SK-N-SH (cell line): ENCODE measurements at regions not wholly inside any gene's neighbourhood (a gene's known extent, or its start where the extent isn't known, plus 50 kb on each side); places are given as distances from the start of the nearest gene placed in this dataset.

Experiments used
- CTCF ChIA-PET: fragments of 300-600, 350-600 bp; formaldehyde crosslinking; extraction: SDS; loops from one replicate; lab custom pipeline; 2021; lab: Yijun Ruan, JAX
- POLR2A ChIA-PET: fragments of 350-600 bp; sonication (Branson Sonifier 250); formaldehyde crosslinking; extraction: SDS; loops from one replicate; lab custom pipeline; 2020; ENCODE audit warnings: antibody characterized with exemption, inconsistent platforms; lab: Yijun Ruan, JAX
- DNase-seq: peaks from one replicate; pipeline ENCODE4 v3.0.0; 2012
- H2AFZ ChIP-seq: fragments of 200-600 bp; sonication (generic); 2 replicates; pipeline ENCODE4 v1.8.1; 2016; ENCODE audit warnings: antibody characterized with exemption, mild to moderate bottlenecking, low read depth
- H3F3A ChIP-seq: fragments of 200-600 bp; sonication (generic); replicated peaks from 2 replicates; pipeline ENCODE3; 2016; ENCODE audit warnings: antibody characterized with exemption, mild to moderate bottlenecking; ENCODE audit not compliant: insufficient read depth
- H3K27ac ChIP-seq, 2 experiments: fragments of 200-500 bp in 1 of 2; fragments of 200-600 bp in 1 of 2; sonication (Bioruptor generic) in 1 of 2; sonication (generic), shearing (Covaris generic) in 1 of 2; 2 replicates each; pipeline versions ENCODE4 v1.5.1 to v1.6.1; 2014 to 2016; ENCODE audit warnings: low read depth in 2 of 2, inconsistent platforms in 1 of 2, low read length in 1 of 2, mild to moderate bottlenecking in 1 of 2, mixed read lengths in 1 of 2
- H3K27me3 ChIP-seq: fragments of 200-600 bp; sonication (generic), shearing (Covaris generic); 2 replicates; pipeline ENCODE4 v1.6.1; 2016; ENCODE audit warnings: mixed run types; ENCODE audit not compliant: insufficient read depth
- H3K36me3 ChIP-seq, 2 experiments: fragments of 200-500 bp in 1 of 2; fragments of 200-600 bp in 1 of 2; sonication (Bioruptor generic) in 1 of 2; sonication (generic) in 1 of 2; replicated peaks in 1 of 2; 2 replicates each; pipeline versions ENCODE3 to v1.5.1; 2014 to 2016; ENCODE audit warnings: low read length in 1 of 2, mild to moderate bottlenecking in 1 of 2; ENCODE audit not compliant: insufficient read depth in 2 of 2, control insufficient read depth in 1 of 2
- H3K4me1 ChIP-seq, 2 experiments: fragments of 200-500 bp in 1 of 2; fragments of 200-600 bp in 1 of 2; sonication (Bioruptor generic) in 1 of 2; sonication (generic), shearing (Covaris generic) in 1 of 2; 2 replicates each; pipeline versions ENCODE4 v1.5.1 to v1.6.1; 2014 to 2016; ENCODE audit warnings: low read depth in 1 of 2, low read length in 1 of 2, mixed run types in 1 of 2; ENCODE audit not compliant: insufficient read depth in 2 of 2, control insufficient read depth in 1 of 2
- H3K4me2 ChIP-seq: fragments of 200-600 bp; sonication (generic), shearing (Covaris generic); 2 replicates; pipeline ENCODE4 v1.6.1; 2017; ENCODE audit warnings: mixed run types
- H3K4me3 ChIP-seq, 2 experiments: fragments of 200-500 bp in 1 of 2; fragments of 200-600 bp in 1 of 2; sonication (Bioruptor generic) in 1 of 2; sonication (generic), shearing (Covaris generic) in 1 of 2; 2 replicates each; pipeline versions ENCODE4 v1.5.1 to v1.8.1; 2014 to 2016; ENCODE audit warnings: low read depth in 2 of 2, inconsistent platforms in 1 of 2, low read length in 1 of 2, mild to moderate bottlenecking in 1 of 2, mixed read lengths in 1 of 2, moderate library complexity in 1 of 2
- H3K79me2 ChIP-seq: fragments of 200-600 bp; sonication (generic); 2 replicates; pipeline ENCODE4 v1.8.1; 2017; ENCODE audit warnings: mild to moderate bottlenecking; ENCODE audit not compliant: insufficient read depth
- H3K9ac ChIP-seq: fragments of 200-600 bp; sonication (generic); 2 replicates; pipeline ENCODE4 v1.6.1; 2017; ENCODE audit warnings: mixed run types
- H3K9me2 ChIP-seq: fragments of 200-600 bp; sonication (generic); 2 replicates; pipeline ENCODE4 v1.6.1; 2017; ENCODE audit warnings: mixed run types
- H3K9me3 ChIP-seq: fragments of 200-600 bp; sonication (generic); 2 replicates; pipeline ENCODE4 v1.6.1; 2017; ENCODE audit warnings: mixed run types, mild to moderate bottlenecking, moderate library complexity
- H4K20me1 ChIP-seq: fragments of 200-600 bp; sonication (generic); 2 replicates; pipeline ENCODE4 v1.6.1; 2017; ENCODE audit warnings: mild to moderate bottlenecking, mixed run types; ENCODE audit not compliant: insufficient read depth
- EP300 ChIP-seq, 2 experiments: IDR thresholded peaks; 2 replicates each; pipeline versions ENCODE4 v1.4.0 to v1.6.1; 2012; ENCODE audit warnings: borderline replicate concordance in 1 of 2, low read depth in 1 of 2, low read length in 1 of 2
- EZH2phosphoT487 ChIP-seq: fragments of 200-600 bp; sonication (generic); IDR thresholded peaks from 2 replicates; pipeline ENCODE4 v1.6.1; 2017; ENCODE audit warnings: low read depth, mixed run types, mild to moderate bottlenecking, antibody characterized with exemption, moderate library complexity, borderline replicate concordance
- FOXJ3 ChIP-seq: sonication (generic); formaldehyde crosslinking; IDR thresholded peaks from 2 replicates; pipeline ENCODE4 v1.5.1; 2020; ENCODE audit warnings: mild to moderate bottlenecking, missing genetic modification reagents
- FOXM1 ChIP-seq: IDR thresholded peaks from 2 replicates; pipeline ENCODE4 v1.4.0; 2012; ENCODE audit warnings: low read depth, mild to moderate bottlenecking
- GATA2 ChIP-seq: sonication (generic); formaldehyde crosslinking; IDR thresholded peaks from 2 replicates; pipeline ENCODE4 v1.5.0; 2020; ENCODE audit warnings: mild to moderate bottlenecking, missing genetic modification reagents
- JUND ChIP-seq: IDR thresholded peaks from 2 replicates; pipeline ENCODE4 v1.4.0; 2012
- MEF2A ChIP-seq: IDR thresholded peaks from 2 replicates; pipeline ENCODE4 v1.4.0; 2012; ENCODE audit warnings: low read depth, borderline replicate concordance
- MXI1 ChIP-seq: IDR thresholded peaks from 2 replicates; pipeline ENCODE4 v1.6.1; 2012; ENCODE audit warnings: mild to moderate bottlenecking, low read depth, low read length, improper control_type of control experiment
- NFIC ChIP-seq: IDR thresholded peaks from 2 replicates; pipeline ENCODE4 v1.4.0; 2012; ENCODE audit warnings: borderline replicate concordance
- NRF1 ChIP-seq: IDR thresholded peaks from 2 replicates; pipeline ENCODE4 v1.6.1; 2012; ENCODE audit warnings: low read depth, mild to moderate bottlenecking, low read length
- RXRA ChIP-seq: IDR thresholded peaks from 2 replicates; pipeline ENCODE4 v1.4.0; 2012; ENCODE audit warnings: low read depth, mild to moderate bottlenecking, borderline replicate concordance
- SIN3A ChIP-seq: IDR thresholded peaks from 2 replicates; pipeline ENCODE4 v1.6.1; 2012; ENCODE audit warnings: low read depth, mild to moderate bottlenecking, low read length, moderate library complexity, borderline replicate concordance
- SMC3 ChIP-seq: IDR thresholded peaks from 2 replicates; pipeline ENCODE4 v1.6.1; 2012; ENCODE audit warnings: low read depth, low read length, improper control_type of control experiment
- TCF12 ChIP-seq: IDR thresholded peaks from 2 replicates; pipeline ENCODE4 v1.4.0; 2012
- YY1 ChIP-seq: IDR thresholded peaks from 2 replicates; pipeline ENCODE4 v1.4.0; 2012; ENCODE audit warnings: low read depth, mild to moderate bottlenecking
- WGBS: methylation state at CpG from one replicate; pipeline ENCODE4 v1.1.6; 2017; ENCODE audit warnings: low lambda C conversion rate; 5-methylcytosine and 5-hydroxymethylcytosine counted together
- TF ChIP-seq, protein P1 (sequence below): IDR thresholded peaks from 2 replicates; pipeline ENCODE4 v1.4.0; 2012; ENCODE audit warnings: low read depth
- TF ChIP-seq, protein P2 (sequence below): IDR thresholded peaks from 2 replicates; pipeline ENCODE4 v1.4.0; 2012; ENCODE audit warnings: low read depth, borderline replicate concordance
- TF ChIP-seq, protein P3 (sequence below): fragments of 150-350 bp; IDR thresholded peaks from 2 replicates; pipeline ENCODE4 v1.6.1; 2017; ENCODE audit warnings: antibody characterized with exemption, low read length, low read depth, borderline replicate concordance
- TF ChIP-seq, protein P4 (sequence below): IDR thresholded peaks from 2 replicates; pipeline ENCODE4 v1.4.0; 2012; ENCODE audit warnings: low read depth, borderline replicate concordance
- TF ChIP-seq, protein P5 (sequence below): IDR thresholded peaks from 2 replicates; pipeline ENCODE4; 2012

DNA sequence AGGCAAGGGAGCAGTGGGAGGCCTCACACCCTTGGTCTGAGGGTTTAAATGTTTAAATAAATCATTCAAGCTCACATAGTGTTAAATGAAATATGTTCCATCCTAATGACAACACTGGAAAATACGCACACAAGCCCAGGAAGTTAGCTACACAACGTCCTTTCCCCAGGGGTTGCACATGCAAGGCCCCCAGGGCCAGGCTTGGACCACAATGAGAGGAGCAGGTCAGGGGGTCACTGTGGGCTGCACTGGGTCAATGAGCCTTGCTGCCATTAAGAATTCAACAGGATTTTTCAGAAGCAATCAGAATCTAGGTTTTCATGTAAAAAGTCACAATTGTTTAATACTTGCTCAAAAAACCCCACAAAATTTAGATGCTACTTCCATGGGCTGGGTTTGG lies 64.9 kb upstream of the ADCY1 start:
- H3K4me1 ChIP-seq, result no peaks in the 10 kb centered on the region; a peak in 1 of 4 replicates
- 11% methylated on average over 2 of the region's 2 CpGs for WGBS
- H3K79me2 ChIP-seq, result no peaks in the 10 kb centered on the region
- no peak overlapping the region for H3K27ac ChIP-seq
- no peak overlapping the region for H3K9ac ChIP-seq
- POLR2A ChIA-PET, result interaction anchor here (0.6 kb wide), 2 partner anchors 282 to 711 kb away, joined by 3 read pairs; no protein-coding TSS in a partner anchor
- TF ChIP-seq MEF2A, result no peak
- TF ChIP-seq FOXM1, result no peak
- no peak for TF ChIP-seq SMC3
- no peak for TF ChIP-seq JUND
- no peak for TF ChIP-seq EP300 (IDR thresholded peaks at IDR 0.05; ENCODE audit: borderline replicate concordance in 1 of 2, low read depth in 1 of 2, low read length in 1 of 2)
- no peak for TF ChIP-seq EZH2phosphoT487
- no peak for TF ChIP-seq SIN3A
- TF ChIP-seq, protein P1, sequence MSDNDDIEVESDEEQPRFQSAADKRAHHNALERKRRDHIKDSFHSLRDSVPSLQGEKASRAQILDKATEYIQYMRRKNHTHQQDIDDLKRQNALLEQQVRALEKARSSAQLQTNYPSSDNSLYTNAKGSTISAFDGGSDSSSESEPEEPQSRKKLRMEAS, result no peak
- TF ChIP-seq, protein P2, sequence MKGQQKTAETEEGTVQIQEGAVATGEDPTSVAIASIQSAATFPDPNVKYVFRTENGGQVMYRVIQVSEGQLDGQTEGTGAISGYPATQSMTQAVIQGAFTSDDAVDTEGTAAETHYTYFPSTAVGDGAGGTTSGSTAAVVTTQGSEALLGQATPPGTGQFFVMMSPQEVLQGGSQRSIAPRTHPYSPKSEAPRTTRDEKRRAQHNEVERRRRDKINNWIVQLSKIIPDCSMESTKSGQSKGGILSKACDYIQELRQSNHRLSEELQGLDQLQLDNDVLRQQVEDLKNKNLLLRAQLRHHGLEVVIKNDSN, result no peak
- TF ChIP-seq, protein P3, sequence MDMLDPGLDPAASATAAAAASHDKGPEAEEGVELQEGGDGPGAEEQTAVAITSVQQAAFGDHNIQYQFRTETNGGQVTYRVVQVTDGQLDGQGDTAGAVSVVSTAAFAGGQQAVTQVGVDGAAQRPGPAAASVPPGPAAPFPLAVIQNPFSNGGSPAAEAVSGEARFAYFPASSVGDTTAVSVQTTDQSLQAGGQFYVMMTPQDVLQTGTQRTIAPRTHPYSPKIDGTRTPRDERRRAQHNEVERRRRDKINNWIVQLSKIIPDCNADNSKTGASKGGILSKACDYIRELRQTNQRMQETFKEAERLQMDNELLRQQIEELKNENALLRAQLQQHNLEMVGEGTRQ, result no peak
- TF ChIP-seq TCF12, result no peak
- TF ChIP-seq GATA2 (CRISPR knock-in tag), result no peak
- no peak for TF ChIP-seq NFIC
- TF ChIP-seq NRF1, result no peak
- TF ChIP-seq, all 33 proteins: peak for 0
- Histone ChIP-seq H2AFZ (no peak overlapping the region), H3K9me3 (peaks cover 2% of the 10 kb centered on the region; the same call in 1 of the 2 replicates), H3K4me2 (no peak overlapping the region), H3K27me3 (no peaks in the 10 kb centered on the region), H3F3A (no peaks in the 10 kb centered on the region), H3K36me3 (no peaks in the 10 kb centered on the region), H4K20me1 (no peaks in the 10 kb centered on the region), H3K4me3 (no peak overlapping the region), H3K9me2 (no peaks in the 10 kb centered on the region)
- DNase-seq, result no peak
- CTCF ChIA-PET, result no interaction called here

DNA sequence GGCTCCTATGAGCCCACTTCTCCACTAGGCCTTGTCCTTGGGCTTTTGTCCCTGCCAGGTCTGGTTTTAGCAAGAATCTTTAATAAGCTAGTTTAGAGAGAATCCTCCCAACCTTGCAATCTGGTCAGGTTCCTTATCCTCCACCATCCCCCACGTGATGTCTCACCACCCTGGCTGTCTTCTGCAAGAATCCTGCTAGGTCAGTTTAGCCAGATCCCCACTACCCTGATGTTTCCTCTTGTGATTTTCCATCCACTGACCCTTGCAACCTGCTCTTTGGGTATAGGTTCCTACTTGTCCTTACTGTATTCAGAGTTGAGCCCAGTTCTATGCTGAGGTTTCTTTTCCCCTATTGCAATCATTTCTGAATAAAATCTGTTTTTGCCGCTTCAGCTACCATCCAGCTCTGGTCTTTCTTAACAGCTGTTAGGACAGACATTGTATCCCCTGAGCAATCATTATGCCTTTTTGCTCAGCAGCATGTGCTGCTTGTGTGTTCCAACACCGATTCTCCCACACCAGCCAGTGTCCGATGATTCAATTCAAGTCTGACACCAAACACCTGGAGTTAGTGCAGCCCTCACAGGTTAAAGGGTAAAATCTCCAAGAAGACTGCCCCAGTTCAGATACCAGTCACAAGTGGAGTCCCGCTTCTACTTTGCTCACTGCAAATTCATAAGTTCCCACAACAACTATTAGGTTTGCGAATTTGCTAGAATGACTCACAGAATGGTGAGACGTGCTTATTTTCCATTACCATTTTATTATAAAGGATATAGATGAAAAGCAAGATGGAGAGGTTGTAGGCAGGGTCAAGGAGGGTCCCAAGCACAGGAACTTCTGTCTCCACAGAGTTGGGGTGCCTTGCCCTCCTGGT lies 62.2 kb upstream of the ADCY1 start:
- no peak overlapping the region for H3K27ac ChIP-seq
- H3K9me2 ChIP-seq, result no peaks in the 10 kb centered on the region
- H3K27me3 ChIP-seq, result no peaks in the 10 kb centered on the region
- no peaks in the 10 kb centered on the region for H4K20me1 ChIP-seq
- peaks cover 2% of the 10 kb centered on the region; the same call in 1 of the 2 replicates for H3K9me3 ChIP-seq
- POLR2A ChIA-PET, result no interaction called here
- no peak overlapping the region for H3K9ac ChIP-seq
- no peaks in the 10 kb centered on the region for H3K79me2 ChIP-seq
- H3K4me3 ChIP-seq, result no peak overlapping the region
- peaks cover 0 to 3% of the 10 kb centered on the region in 2 experiments; a peak in 1 of 4 replicates for H3K4me1 ChIP-seq
- WGBS, result 34% methylated on average over 7 of the region's 7 CpGs
- H3F3A ChIP-seq, result no peaks in the 10 kb centered on the region
- no peak for DNase-seq
- H3K4me2 ChIP-seq, result no peak overlapping the region
- no peak overlapping the region for H2AFZ ChIP-seq
- no peaks in the 10 kb centered on the region for H3K36me3 ChIP-seq
- CTCF ChIA-PET, result interaction anchor here (0.6 kb wide), 1 partner anchor 15 kb away, joined by 3 read pairs; no protein-coding TSS in a partner anchor
- TF ChIP-seq NFIC (no peak), EZH2phosphoT487 (no peak), TCF12 (no peak), FOXJ3 (CRISPR knock-in tag) (no peak), RXRA (no peak), MXI1 (no peak), YY1 (no peak)
- TF ChIP-seq, protein P3, result no peak
- TF ChIP-seq, protein P4, sequence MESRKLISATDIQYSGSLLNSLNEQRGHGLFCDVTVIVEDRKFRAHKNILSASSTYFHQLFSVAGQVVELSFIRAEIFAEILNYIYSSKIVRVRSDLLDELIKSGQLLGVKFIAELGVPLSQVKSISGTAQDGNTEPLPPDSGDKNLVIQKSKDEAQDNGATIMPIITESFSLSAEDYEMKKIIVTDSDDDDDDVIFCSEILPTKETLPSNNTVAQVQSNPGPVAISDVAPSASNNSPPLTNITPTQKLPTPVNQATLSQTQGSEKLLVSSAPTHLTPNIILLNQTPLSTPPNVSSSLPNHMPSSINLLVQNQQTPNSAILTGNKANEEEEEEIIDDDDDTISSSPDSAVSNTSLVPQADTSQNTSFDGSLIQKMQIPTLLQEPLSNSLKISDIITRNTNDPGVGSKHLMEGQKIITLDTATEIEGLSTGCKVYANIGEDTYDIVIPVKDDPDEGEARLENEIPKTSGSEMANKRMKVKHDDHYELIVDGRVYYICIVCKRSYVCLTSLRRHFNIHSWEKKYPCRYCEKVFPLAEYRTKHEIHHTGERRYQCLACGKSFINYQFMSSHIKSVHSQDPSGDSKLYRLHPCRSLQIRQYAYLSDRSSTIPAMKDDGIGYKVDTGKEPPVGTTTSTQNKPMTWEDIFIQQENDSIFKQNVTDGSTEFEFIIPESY, result no peak
- TF ChIP-seq, protein P5, sequence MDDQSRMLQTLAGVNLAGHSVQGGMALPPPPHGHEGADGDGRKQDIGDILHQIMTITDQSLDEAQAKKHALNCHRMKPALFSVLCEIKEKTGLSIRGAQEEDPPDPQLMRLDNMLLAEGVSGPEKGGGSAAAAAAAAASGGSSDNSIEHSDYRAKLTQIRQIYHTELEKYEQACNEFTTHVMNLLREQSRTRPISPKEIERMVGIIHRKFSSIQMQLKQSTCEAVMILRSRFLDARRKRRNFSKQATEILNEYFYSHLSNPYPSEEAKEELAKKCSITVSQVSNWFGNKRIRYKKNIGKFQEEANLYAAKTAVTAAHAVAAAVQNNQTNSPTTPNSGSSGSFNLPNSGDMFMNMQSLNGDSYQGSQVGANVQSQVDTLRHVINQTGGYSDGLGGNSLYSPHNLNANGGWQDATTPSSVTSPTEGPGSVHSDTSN, result no peak
